DOHH2 (cell line): ENCODE measurements at regions not wholly inside any gene's neighbourhood (a gene's known extent, or its start where the extent isn't known, plus 50 kb on each side); places are given as distances from the start of the nearest gene placed in this dataset.

Experiments
- EZH2phosphoT487 ChIP-seq: fragments of 200-600 bp; sonication (generic); IDR thresholded peaks from 2 replicates; pipeline ENCODE4 v1.6.1; 2017; ENCODE audit warnings: borderline replicate concordance, mild to moderate bottlenecking, antibody characterized with exemption, low read length, moderate library complexity, mixed read lengths
- TF ChIP-seq, protein P1 (sequence below): fragments of 200-600 bp; sonication (generic); IDR thresholded peaks from one replicate; pipeline ENCODE4 v1.5.1; 2014; ENCODE audit warnings: antibody characterized with exemption, mild to moderate bottlenecking, low read depth, low read length; ENCODE audit not compliant: poor library complexity, severe bottlenecking

DNA sequence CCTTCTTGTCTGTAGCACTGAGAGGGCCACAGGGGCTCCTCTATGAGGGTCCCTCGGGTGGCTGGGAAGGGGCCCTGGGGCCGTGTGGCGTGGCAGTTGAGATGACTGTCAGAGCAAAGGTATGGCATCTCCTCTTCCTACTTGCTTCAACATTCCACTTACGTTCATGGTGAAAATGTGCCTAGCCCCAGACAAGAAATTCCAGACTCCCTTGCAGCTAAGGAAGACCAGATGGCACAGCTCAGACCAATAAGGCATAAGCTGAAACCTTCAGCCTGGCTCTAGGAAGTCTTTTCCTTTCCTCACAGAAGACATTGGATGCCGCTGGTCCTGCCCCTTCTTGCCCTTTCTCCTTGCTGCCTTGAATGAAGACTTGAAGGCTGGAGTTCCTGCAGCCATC lies 57.4 kb downstream of the ZNF503 start:
- TF ChIP-seq, protein P1, sequence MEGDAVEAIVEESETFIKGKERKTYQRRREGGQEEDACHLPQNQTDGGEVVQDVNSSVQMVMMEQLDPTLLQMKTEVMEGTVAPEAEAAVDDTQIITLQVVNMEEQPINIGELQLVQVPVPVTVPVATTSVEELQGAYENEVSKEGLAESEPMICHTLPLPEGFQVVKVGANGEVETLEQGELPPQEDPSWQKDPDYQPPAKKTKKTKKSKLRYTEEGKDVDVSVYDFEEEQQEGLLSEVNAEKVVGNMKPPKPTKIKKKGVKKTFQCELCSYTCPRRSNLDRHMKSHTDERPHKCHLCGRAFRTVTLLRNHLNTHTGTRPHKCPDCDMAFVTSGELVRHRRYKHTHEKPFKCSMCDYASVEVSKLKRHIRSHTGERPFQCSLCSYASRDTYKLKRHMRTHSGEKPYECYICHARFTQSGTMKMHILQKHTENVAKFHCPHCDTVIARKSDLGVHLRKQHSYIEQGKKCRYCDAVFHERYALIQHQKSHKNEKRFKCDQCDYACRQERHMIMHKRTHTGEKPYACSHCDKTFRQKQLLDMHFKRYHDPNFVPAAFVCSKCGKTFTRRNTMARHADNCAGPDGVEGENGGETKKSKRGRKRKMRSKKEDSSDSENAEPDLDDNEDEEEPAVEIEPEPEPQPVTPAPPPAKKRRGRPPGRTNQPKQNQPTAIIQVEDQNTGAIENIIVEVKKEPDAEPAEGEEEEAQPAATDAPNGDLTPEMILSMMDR = no peak
- TF ChIP-seq EZH2phosphoT487 = no peak
